H9 (cell line): ENCODE measurements at regions not wholly inside any gene's neighbourhood (a gene's known extent, or its start where the extent isn't known, plus 50 kb on each side); places are given as distances from the start of the nearest gene placed in this dataset.

Source experiments
- DNase-seq: peaks from one replicate; pipeline ENCODE4 v3.0.0-alpha.2; 2017
- H2AFZ ChIP-seq: one replicate; pipeline ENCODE4 v1.6.1; 2013; ENCODE audit warnings: mild to moderate bottlenecking, low read length, control low read depth, moderate library complexity
- H2AK5ac ChIP-seq: 2 replicates; pipeline ENCODE4 v1.6.1; 2013; ENCODE audit warnings: low read length, control low read depth, mixed read lengths; ENCODE audit not compliant: insufficient read length
- H2BK120ac ChIP-seq: one replicate; pipeline ENCODE4 v1.6.1; 2013; ENCODE audit warnings: low read depth, mild to moderate bottlenecking, low read length, control low read depth, inconsistent platforms; ENCODE audit not compliant: poor library complexity, severe bottlenecking
- H2BK12ac ChIP-seq: 2 replicates; pipeline ENCODE4 v1.6.1; 2013; ENCODE audit warnings: low read length, control low read depth, mixed read lengths, low read depth; ENCODE audit not compliant: insufficient read length
- H2BK15ac ChIP-seq: 2 replicates; pipeline ENCODE4 v1.6.1; 2013; ENCODE audit warnings: low read depth, low read length, control low read depth
- H2BK20ac ChIP-seq: one replicate; pipeline ENCODE4 v1.6.1; 2013; ENCODE audit warnings: low read depth, mild to moderate bottlenecking, low read length, control low read depth, inconsistent platforms; ENCODE audit not compliant: poor library complexity, severe bottlenecking
- H2BK5ac ChIP-seq: 2 replicates; pipeline ENCODE4 v1.6.1; 2013; ENCODE audit warnings: low read length, control low read depth, mixed read lengths; ENCODE audit not compliant: insufficient read length
- H3K14ac ChIP-seq: 2 replicates; pipeline ENCODE4 v1.6.1; 2013; ENCODE audit warnings: low read length, control low read depth; ENCODE audit not compliant: insufficient read depth
- H3K18ac ChIP-seq: 2 replicates; pipeline ENCODE4 v1.6.1; 2013; ENCODE audit warnings: low read depth, mild to moderate bottlenecking, mixed read lengths, low read length, control low read depth; ENCODE audit not compliant: insufficient read length
- H3K23ac ChIP-seq: 2 replicates; pipeline ENCODE4 v1.6.1; 2013; ENCODE audit warnings: low read length, control low read depth, mixed read lengths, low read depth; ENCODE audit not compliant: insufficient read length
- H3K23me2 ChIP-seq: 2 replicates; pipeline ENCODE4 v1.6.1; 2013; ENCODE audit warnings: low read depth, mild to moderate bottlenecking, mixed read lengths, low read length, control low read depth; ENCODE audit not compliant: insufficient read length, poor library complexity, severe bottlenecking
- H3K27ac ChIP-seq: 2 replicates; pipeline ENCODE4 v1.5.1; 2013; ENCODE audit warnings: low read length, control low read depth, mixed read lengths, low read depth; ENCODE audit not compliant: insufficient read length
- H3K27me3 ChIP-seq: 2 replicates; pipeline ENCODE4 v1.6.1; 2013; ENCODE audit warnings: low read length, control low read depth, inconsistent platforms; ENCODE audit not compliant: insufficient read depth
- H3K4ac ChIP-seq: 2 replicates; pipeline ENCODE4 v1.6.1; 2013; ENCODE audit warnings: low read depth, mild to moderate bottlenecking, control low read depth, inconsistent platforms, low read length, moderate library complexity
- H3K4me1 ChIP-seq: 2 replicates; pipeline ENCODE4 v1.6.1; 2013; ENCODE audit warnings: low read length, control low read depth, inconsistent platforms; ENCODE audit not compliant: insufficient read depth
- H3K4me2 ChIP-seq: 2 replicates; pipeline ENCODE4 v1.6.1; 2013; ENCODE audit warnings: low read length, control low read depth, mixed read lengths; ENCODE audit not compliant: insufficient read length, insufficient read depth
- H3K56ac ChIP-seq: 2 replicates; pipeline ENCODE4 v1.6.1; 2013; ENCODE audit warnings: low read depth, mild to moderate bottlenecking, mixed read lengths, low read length, control low read depth; ENCODE audit not compliant: insufficient read length
- H3K79me1 ChIP-seq: 2 replicates; pipeline ENCODE4 v1.6.1; 2013; ENCODE audit warnings: low read depth, mild to moderate bottlenecking, moderate library complexity, low read length, control low read depth, inconsistent platforms; ENCODE audit not compliant: insufficient read depth, poor library complexity, severe bottlenecking
- H3K79me2 ChIP-seq: 2 replicates; pipeline ENCODE4 v1.6.1; 2013; ENCODE audit warnings: low read length, control low read depth, inconsistent platforms; ENCODE audit not compliant: insufficient read depth
- H3K9ac ChIP-seq: 2 replicates; pipeline ENCODE4 v1.6.1; 2013; ENCODE audit warnings: low read length, control low read depth, mixed read lengths; ENCODE audit not compliant: insufficient read length; ENCODE audit errors: extremely low read depth
- H3K9me3 ChIP-seq: one replicate; pipeline ENCODE4 v1.6.1; 2013; ENCODE audit warnings: low read depth, low read length, inconsistent platforms; ENCODE audit not compliant: control insufficient read depth
- H3T11ph ChIP-seq: one replicate; pipeline ENCODE4 v1.6.1; 2013; ENCODE audit warnings: mild to moderate bottlenecking, low read length, control low read depth, inconsistent platforms
- H4K20me1 ChIP-seq: one replicate; pipeline ENCODE4 v1.6.1; 2013; ENCODE audit not compliant: control insufficient read depth, insufficient read length, insufficient read depth
- H4K5ac ChIP-seq: 2 replicates; pipeline ENCODE4 v1.6.1; 2013; ENCODE audit warnings: low read depth, mild to moderate bottlenecking, mixed read lengths, low read length, control low read depth; ENCODE audit not compliant: insufficient read length
- H4K8ac ChIP-seq: replicated peaks from 2 replicates; pipeline ENCODE4 v1.6.1; 2013; ENCODE audit warnings: low read length, control low read depth, mixed read lengths, low read depth; ENCODE audit not compliant: insufficient read length
- H4K91ac ChIP-seq: 2 replicates; pipeline ENCODE4 v1.6.1; 2013; ENCODE audit warnings: low read depth, mild to moderate bottlenecking, moderate library complexity, mixed read lengths, low read length, control low read depth; ENCODE audit not compliant: insufficient read length
- H3K27ac Mint-ChIP-seq, 3 experiments: 2 replicates in 2 of 3; 3 replicates in 1 of 3; pipeline ENCODE4 v1.8.0; 2020 to 2021; ENCODE audit warnings: mixed read lengths in 3 of 3, mild to moderate bottlenecking in 1 of 3, moderate library complexity in 1 of 3
- H3K27me3 Mint-ChIP-seq: 2 replicates; pipeline ENCODE4 v1.8.0; 2021; ENCODE audit warnings: low read depth, mild to moderate bottlenecking, moderate library complexity, mixed read lengths
- H3K36me3 Mint-ChIP-seq, 3 experiments: 2 replicates in 2 of 3; 3 replicates in 1 of 3; pipeline ENCODE4 v1.8.0; 2020 to 2021; ENCODE audit warnings: low read depth in 3 of 3, mixed read lengths in 3 of 3; ENCODE audit not compliant: insufficient read depth in 1 of 3
- H3K4me1 Mint-ChIP-seq, 2 experiments: 2 replicates each; pipeline ENCODE4 v1.8.0; 2020; ENCODE audit warnings: mixed read lengths in 2 of 2
- H3K4me3 Mint-ChIP-seq, 2 experiments: 2 replicates in 1 of 2; 3 replicates in 1 of 2; pipeline ENCODE4 v1.8.0; 2020 to 2021; ENCODE audit warnings: mild to moderate bottlenecking in 2 of 2, mixed read lengths in 2 of 2, moderate library complexity in 1 of 2
- H3K9me3 Mint-ChIP-seq, 2 experiments: 2 replicates in 1 of 2; 3 replicates in 1 of 2; pipeline ENCODE4 v1.8.0; 2020; ENCODE audit warnings: mild to moderate bottlenecking in 2 of 2, mixed read lengths in 2 of 2, moderate library complexity in 1 of 2
- WGBS: extraction: QIAGEN DNeasy Blood & Tissue Kit; methylation state at CpG from one replicate; pipeline ENCODE4 v1.1.7; 2013; ENCODE audit warnings: missing lambda C conversion rate, low lambda C conversion rate, mixed read lengths; ENCODE audit not compliant: insufficient read length; ENCODE audit errors: extremely low coverage; 5-methylcytosine and 5-hydroxymethylcytosine counted together
- TF ChIP-seq, protein P1 (sequence below): fragments of 200-600 bp; sonication (generic); conservative IDR thresholded peaks from 3 replicates; pipeline ENCODE4 v1.8.0; 2021; ENCODE audit warnings: antibody characterized with exemption, mild to moderate bottlenecking

DNA sequence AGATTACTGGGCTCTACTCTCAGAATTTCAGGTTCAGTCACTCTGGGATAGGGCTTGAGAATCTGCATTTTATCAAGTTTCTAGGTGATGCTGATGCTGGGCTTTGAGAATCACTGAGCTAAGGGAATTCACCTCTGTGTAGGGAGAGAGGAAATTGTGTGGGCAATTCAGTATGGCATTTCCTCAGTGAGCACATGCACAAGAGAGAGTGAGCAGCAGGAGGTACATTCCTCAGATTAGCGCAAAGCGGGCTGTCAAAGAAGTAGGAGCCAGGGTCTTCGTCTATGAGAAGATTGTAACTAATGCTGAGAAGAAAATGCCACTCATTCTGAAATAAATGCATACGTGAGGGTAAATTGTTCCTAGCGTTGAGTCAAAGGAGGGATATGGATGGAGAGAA, 175.9 kb downstream of the KIF4B start:
- H3K27me3 ChIP-seq: no peaks in the 10 kb centered on the region
- no peak overlapping the region for H2BK20ac ChIP-seq
- Mint-ChIP-seq H3K9me3 (peaks cover 2 to 7% of the 10 kb centered on the region in 2 experiments; a peak in 3 of 5 replicates), H3K36me3 (peaks cover 0 to 3% (median 0%) of the 10 kb centered on the region in 3 experiments; a peak in 1 of 7 replicates), H3K4me3 (no peak overlapping the region), H3K27me3 (peaks cover 4% of the 10 kb centered on the region), H3K27ac (peak overlapping the region in 1 of 3 experiments; percentile 1; a peak in 1 of 7 replicates), H3K4me1 (peaks cover 16 to 32% of the 10 kb centered on the region in 2 experiments)
- TF ChIP-seq, protein P1, sequence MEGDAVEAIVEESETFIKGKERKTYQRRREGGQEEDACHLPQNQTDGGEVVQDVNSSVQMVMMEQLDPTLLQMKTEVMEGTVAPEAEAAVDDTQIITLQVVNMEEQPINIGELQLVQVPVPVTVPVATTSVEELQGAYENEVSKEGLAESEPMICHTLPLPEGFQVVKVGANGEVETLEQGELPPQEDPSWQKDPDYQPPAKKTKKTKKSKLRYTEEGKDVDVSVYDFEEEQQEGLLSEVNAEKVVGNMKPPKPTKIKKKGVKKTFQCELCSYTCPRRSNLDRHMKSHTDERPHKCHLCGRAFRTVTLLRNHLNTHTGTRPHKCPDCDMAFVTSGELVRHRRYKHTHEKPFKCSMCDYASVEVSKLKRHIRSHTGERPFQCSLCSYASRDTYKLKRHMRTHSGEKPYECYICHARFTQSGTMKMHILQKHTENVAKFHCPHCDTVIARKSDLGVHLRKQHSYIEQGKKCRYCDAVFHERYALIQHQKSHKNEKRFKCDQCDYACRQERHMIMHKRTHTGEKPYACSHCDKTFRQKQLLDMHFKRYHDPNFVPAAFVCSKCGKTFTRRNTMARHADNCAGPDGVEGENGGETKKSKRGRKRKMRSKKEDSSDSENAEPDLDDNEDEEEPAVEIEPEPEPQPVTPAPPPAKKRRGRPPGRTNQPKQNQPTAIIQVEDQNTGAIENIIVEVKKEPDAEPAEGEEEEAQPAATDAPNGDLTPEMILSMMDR: no peak
- no peak overlapping the region for H3K27ac ChIP-seq
- no peak overlapping the region for H3T11ph ChIP-seq
- H4K91ac ChIP-seq: no peak overlapping the region
- H3K4me1 ChIP-seq: peaks cover 5% of the 10 kb centered on the region; the same call in 1 of the 2 replicates
- no peaks in the 10 kb centered on the region for H3K23me2 ChIP-seq
- no peak overlapping the region for H3K14ac ChIP-seq
- H3K4me2 ChIP-seq: no peak overlapping the region
- H4K5ac ChIP-seq: no peak overlapping the region
- H3K79me1 ChIP-seq: no peaks in the 10 kb centered on the region
- H3K23ac ChIP-seq: no peak overlapping the region
- H3K9ac ChIP-seq: no peak overlapping the region
- no peak overlapping the region for H2BK15ac ChIP-seq
- no peak overlapping the region for H2BK12ac ChIP-seq
- no peak overlapping the region for H2AFZ ChIP-seq
- H3K79me2 ChIP-seq: no peaks in the 10 kb centered on the region
- no peak overlapping the region for H3K18ac ChIP-seq
- H4K8ac ChIP-seq: no peak overlapping the region
- WGBS: no CpG with 5 or more reads among the region's 5 CpGs
- no peaks in the 10 kb centered on the region for H3K9me3 ChIP-seq
- H2AK5ac ChIP-seq: no peak overlapping the region
- no peak overlapping the region for H2BK5ac ChIP-seq
- DNase-seq: peak; percentile 34
- no peak overlapping the region for H3K4ac ChIP-seq
- H4K20me1 ChIP-seq: no peaks in the 10 kb centered on the region
- no peak overlapping the region for H3K56ac ChIP-seq
- no peak overlapping the region for H2BK120ac ChIP-seq
